Pancreas (tissue), 10 donors: ENCODE measurements at regions not wholly inside any gene's neighbourhood (a gene's known extent, or its start where the extent isn't known, plus 50 kb on each side); places are given as distances from the start of the nearest gene placed in this dataset.
"Not testable (repeated sequence)": the region's sequence is repeated elsewhere in the genome, so short reads cannot be mapped to it uniquely, and the experiment has no call there.

Experiments used
- ATAC-seq, 4 donors: fragments of 200-7000 bp; cut with Tn5 transposase; one replicate each; pipeline versions ENCODE4 v1.8.0 to v1.9.1; 2020; ENCODE audit warnings: mild to moderate bottlenecking in 4 of 4, moderate library complexity in 4 of 4
- DNase-seq, 6 donors: peaks; one replicate each; pipeline ENCODE4 v3.0.0-alpha.2; 2020
- FAIRE-seq: peaks from 2 replicates; lab custom pipeline; 2012; peaks lifted over from hg19 to GRCh38; lab: Jason Lieb, UNC
- H3K27ac ChIP-seq, 4 donors: fragments of 200-600 bp; sonication (generic); 1 replicate in 3 of 4; 2 replicates in 1 of 4; pipeline versions ENCODE4 v1.5.0 to v1.8.0; 2020
- H3K27me3 ChIP-seq, 4 donors: fragments of 200-600 bp; one replicate each; pipeline ENCODE4 v1.8.0; 2021
- H3K36me3 ChIP-seq, 3 donors: fragments of 200-600 bp; sonication (generic) in 1 of 3; one replicate each; pipeline versions ENCODE4 v1.5.0 to v1.8.0; 2020 to 2021
- H3K4me1 ChIP-seq, 3 donors: fragments of 200-600 bp; one replicate each; pipeline ENCODE4 v1.8.0; 2021
- H3K4me3 ChIP-seq, 4 donors: fragments of 200-600 bp; sonication (generic) in 2 of 4; one replicate each; pipeline versions ENCODE4 v1.5.0 to v1.8.0; 2020 to 2021
- H3K9me3 ChIP-seq, 4 donors: fragments of 200-600 bp; one replicate each; pipeline ENCODE4 v1.8.0; 2021
- WGBS, 2 donors: extraction: QIAGEN DNeasy Blood & Tissue Kit; methylation state at CpG; one replicate each; pipeline ENCODE4 v1.1.7; 2013; 5-methylcytosine and 5-hydroxymethylcytosine counted together
- intact Hi-C, 3 donors: fragments of 100-400 bp; cut with DNase I; formaldehyde crosslinking; loops; one replicate each; pipeline versions ENCODE4 v1.11.1 to v1.14.2; 2022
- donor health status: healthy with polysubstance abuse.
- donor health status: DM: no; HTN: no; CAD: no; lungs with moderate emphysema.
- donor health status: DM: no; HTN: no; CAD: no.
- donor health status: control.
- donor health status: control.
- donor health status: Bipolar disorder and iron deficiency.
- donor health status: DM: yes; HTN: yes; CAD: no.
- donor health status: DM: no; HTN: no; CAD: no.
- donor health status: DM: no; HTN: no; CAD: no.
- donor health status: DM: yes; HTN: yes; CAD: no.

DNA sequence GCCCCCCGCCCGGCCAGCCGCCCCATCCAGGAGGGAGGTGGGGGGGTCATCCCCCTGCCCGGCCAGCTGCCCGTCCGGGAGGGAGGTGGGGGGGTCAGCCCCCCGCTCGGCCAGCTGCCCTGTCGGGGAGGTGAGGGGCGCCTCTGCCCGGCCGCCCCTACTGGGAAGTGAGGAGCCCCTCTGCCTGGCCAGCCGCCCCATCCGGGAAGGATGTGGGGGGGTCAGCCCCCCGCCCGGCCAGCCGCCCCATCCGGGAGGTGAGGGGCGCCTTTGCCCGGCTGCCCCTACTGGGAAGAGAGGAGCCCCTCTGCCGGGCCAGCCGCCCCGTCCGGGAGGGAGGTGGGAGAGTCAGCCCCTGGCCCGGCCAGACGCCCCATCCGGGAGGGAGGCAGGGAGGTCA is 51.1 kb upstream of the MAT2A start:
- intact Hi-C loops, ATAC-seq, H3K4me1 ChIP-seq, H3K27me3 ChIP-seq, H3K9me3 ChIP-seq, H3K4me3 ChIP-seq, FAIRE-seq, H3K27ac ChIP-seq, H3K36me3 ChIP-seq: not testable (repeated sequence)
- 92 to 94% methylated on average over 14 to 26 of the region's 27 CpGs for WGBS, 2 donors
- peak in 1 of 6 donors; percentile 65 for DNase-seq
